Peyer's patch (tissue), 4 donors: ENCODE measurements at regions not wholly inside any gene's neighbourhood (a gene's known extent, or its start where the extent isn't known, plus 50 kb on each side); places are given as distances from the start of the nearest gene placed in this dataset.

Experiments
- CTCF ChIP-seq, 6 experiments: fragments of 450-650 bp in 4 of 6; fragments of 200-600 bp in 2 of 6; sonication (generic) in 1 of 6; IDR thresholded peaks; one replicate each; pipeline ENCODE4 v1.5.1; 2017 to 2019; ENCODE audit warnings: antibody characterized with exemption in 6 of 6, mild to moderate bottlenecking in 3 of 6, moderate library complexity in 1 of 6
- POLR2A ChIP-seq, 2 donors: fragments of 450-650 bp; IDR thresholded peaks; one replicate each; pipeline ENCODE4 v1.5.1; 2017; ENCODE audit warnings: antibody characterized with exemption in 2 of 2, mild to moderate bottlenecking in 2 of 2, moderate library complexity in 2 of 2

GRCh38 chr5:10880934-10881333, 119.9 kb upstream of the DAP start:
- no peak for TF ChIP-seq CTCF (IDR thresholded peaks at IDR 0.05)
- TF ChIP-seq POLR2A (IDR thresholded peaks at IDR 0.05), result no peak
